ENCODE measurements at regions not wholly inside any gene's neighbourhood (a gene's known extent, or its start where the extent isn't known, plus 50 kb on each side); places are given as distances from the start of the nearest gene placed in this dataset.

- Histone ChIP-seq H2BK20ac (ENCODE audit: low read depth, low read length, poor library complexity, severe bottlenecking) (no peak overlapping the region), H3K56ac (ENCODE audit: insufficient read length, low read depth, low read length) (no peak overlapping the region), H3K27me3 (ENCODE audit: insufficient read depth, low read length) (no peaks in the 10 kb centered on the region), H3K23me2 (ENCODE audit: insufficient read length, low read depth, low read length, poor library complexity, severe bottlenecking) (no peaks in the 10 kb centered on the region), H3K4ac (ENCODE audit: low read depth, low read length) (no peak overlapping the region), H2BK5ac (ENCODE audit: insufficient read length, low read length) (no peak overlapping the region), H4K8ac (replicated peaks; ENCODE audit: insufficient read length, low read depth, low read length) (no peak overlapping the region), H3K4me2 (ENCODE audit: insufficient read depth, insufficient read length, low read length) (no peak overlapping the region), H3K14ac (ENCODE audit: insufficient read depth, low read length) (no peak overlapping the region), H2BK15ac (ENCODE audit: low read depth, low read length) (no peak overlapping the region), H2AFZ (ENCODE audit: low read length) (no peak overlapping the region), H3K9me3 (ENCODE audit: control insufficient read depth, low read depth, low read length) (no peaks in the 10 kb centered on the region), H3T11ph (ENCODE audit: low read length) (no peak overlapping the region), H3K27ac (ENCODE audit: insufficient read length, low read depth, low read length) (no peak overlapping the region), H3K4me1 (ENCODE audit: insufficient read depth, low read length) (no peaks in the 10 kb centered on the region), H4K20me1 (ENCODE audit: control insufficient read depth, insufficient read depth, insufficient read length) (no peaks in the 10 kb centered on the region), H4K5ac (ENCODE audit: insufficient read length, low read depth, low read length) (no peak overlapping the region), H2AK5ac (ENCODE audit: insufficient read length, low read length) (no peak overlapping the region), H3K18ac (ENCODE audit: insufficient read length, low read depth, low read length) (no peak overlapping the region), H3K23ac (ENCODE audit: insufficient read length, low read depth, low read length) (no peak overlapping the region), H4K91ac (ENCODE audit: insufficient read length, low read depth, low read length) (no peak overlapping the region), H2BK12ac (ENCODE audit: insufficient read length, low read depth, low read length) (no peak overlapping the region), H3K79me2 (ENCODE audit: insufficient read depth, low read length) (no peaks in the 10 kb centered on the region), H3K9ac (ENCODE audit: extremely low read depth, insufficient read length, low read length) (no peak overlapping the region), H2BK120ac (ENCODE audit: low read depth, low read length, poor library complexity, severe bottlenecking) (no peak overlapping the region), H3K79me1 (ENCODE audit: insufficient read depth, low read depth, low read length, poor library complexity, severe bottlenecking) (no peaks in the 10 kb centered on the region)
- H3K36me3 Mint-ChIP-seq (ENCODE audit: insufficient read depth in 1 of 3, low read depth in 3 of 3) = no peaks in the 10 kb centered on the region
- WGBS (ENCODE audit: extremely low coverage, insufficient read length, low lambda C conversion rate) = no CpG with 5 or more reads among the region's 2 CpGs
- H3K4me1 Mint-ChIP-seq = peaks cover 14 to 15% of the 10 kb centered on the region in 2 experiments
- TF ChIP-seq CTCF (conservative IDR thresholded peaks at IDR 0.05) = no peak
- DNase-seq = no peak
- no peaks in the 10 kb centered on the region for H3K9me3 Mint-ChIP-seq
- peak overlapping the region in 1 of 3 experiments; percentile 69; a peak in 1 of 7 replicates for H3K27ac Mint-ChIP-seq
- H3K4me3 Mint-ChIP-seq = no peak overlapping the region
- no peaks in the 10 kb centered on the region for H3K27me3 Mint-ChIP-seq (ENCODE audit: low read depth)
Observed at GRCh38 chr9:106405871-106406435, 457.0 kb upstream of the ZNF462 start.

Measured in H9 (cell line).